ENCODE measurements at regions not wholly inside any gene's neighbourhood (a gene's known extent, or its start where the extent isn't known, plus 50 kb on each side); places are given as distances from the start of the nearest gene placed in this dataset.

- Histone ChIP-seq H3K9me3 (ENCODE audit: control insufficient read depth, insufficient read depth, low read depth, low read length) (no peaks in the 10 kb centered on the region), H3K36me3 (ENCODE audit: control insufficient read depth, insufficient read depth, low read length) (no peaks in the 10 kb centered on the region), H3K27me3 (ENCODE audit: control insufficient read depth, insufficient read depth, low read length) (no peaks in the 10 kb centered on the region), H3K4me1 (ENCODE audit: control insufficient read depth, insufficient read depth, low read length) (no peaks in the 10 kb centered on the region), H3K27ac (ENCODE audit: low read length) (no peak overlapping the region), H3K4me3 (ENCODE audit: low read depth in 2 of 2, low read length in 2 of 2) (no peak overlapping the region)
- no peak for TF ChIP-seq SIN3A (IDR thresholded peaks at IDR 0.05; ENCODE audit: borderline replicate concordance, insufficient read depth, low read depth, low read length)
- TF ChIP-seq REST (IDR thresholded peaks at IDR 0.05; ENCODE audit: insufficient read depth in 1 of 2, low read depth in 2 of 2, low read length in 1 of 2), result no peak
- no peak for TF ChIP-seq CTCF (IDR thresholded peaks at IDR 0.05)
- TF ChIP-seq TCF7L2 (IDR thresholded peaks at IDR 0.05; ENCODE audit: low read depth, low read length), result no peak
- no peak for TF ChIP-seq POLR2AphosphoS5 (IDR thresholded peaks at IDR 0.05; ENCODE audit: low read depth, low read length)
- ATAC-seq (no peak), DNase-seq (ENCODE audit: low read depth, low spot score) (no peak)
- intact Hi-C loops (cut with micrococcal nuclease; ENCODE audit: unreplicated experiment), result no loop called here
- in situ Hi-C loops (cut with HindIII; ENCODE audit: low pct_unique_long_range_greater_than_20kb, low sequenced_read_pairs), result no loop called here
- CTCF ChIA-PET, result no interaction called here
- POLR2A ChIA-PET, result no interaction called here
- BruUV-seq (replicated peaks), result no TSS peak
Observed at GRCh38 chr12:91349476-91349875, 166.9 kb upstream of the DCN start.

GRCh38 chr12:91347481-91348214 is 165.0 kb upstream of the DCN start:
- no TSS peak for BruUV-seq (replicated peaks)
- Histone ChIP-seq H3K4me3 (ENCODE audit: low read depth in 2 of 2, low read length in 2 of 2) (no peak overlapping the region), H3K36me3 (ENCODE audit: control insufficient read depth, insufficient read depth, low read length) (no peaks in the 10 kb centered on the region), H3K9me3 (ENCODE audit: control insufficient read depth, insufficient read depth, low read depth, low read length) (no peaks in the 10 kb centered on the region), H3K4me1 (ENCODE audit: control insufficient read depth, insufficient read depth, low read length) (no peaks in the 10 kb centered on the region), H3K27me3 (ENCODE audit: control insufficient read depth, insufficient read depth, low read length) (no peaks in the 10 kb centered on the region), H3K27ac (ENCODE audit: low read length) (no peak overlapping the region)
- CTCF ChIA-PET, result no interaction called here
- TF ChIP-seq TCF7L2 (IDR thresholded peaks at IDR 0.05; ENCODE audit: low read depth, low read length) (no peak), POLR2AphosphoS5 (IDR thresholded peaks at IDR 0.05; ENCODE audit: low read depth, low read length) (no peak), CTCF (IDR thresholded peaks at IDR 0.05) (no peak), REST (IDR thresholded peaks at IDR 0.05; ENCODE audit: insufficient read depth in 1 of 2, low read depth in 2 of 2, low read length in 1 of 2) (no peak), SIN3A (IDR thresholded peaks at IDR 0.05; ENCODE audit: borderline replicate concordance, insufficient read depth, low read depth, low read length) (no peak)
- in situ Hi-C loops (cut with HindIII; ENCODE audit: low pct_unique_long_range_greater_than_20kb, low sequenced_read_pairs), result no loop called here
- ATAC-seq (no peak), DNase-seq (ENCODE audit: low read depth, low spot score) (no peak)
- POLR2A ChIA-PET, result no interaction called here
- intact Hi-C loops (cut with micrococcal nuclease; ENCODE audit: unreplicated experiment), result no loop called here
